ENCODE measurements at regions not wholly inside any gene's neighbourhood (a gene's known extent, or its start where the extent isn't known, plus 50 kb on each side); places are given as distances from the start of the nearest gene placed in this dataset.

DNA sequence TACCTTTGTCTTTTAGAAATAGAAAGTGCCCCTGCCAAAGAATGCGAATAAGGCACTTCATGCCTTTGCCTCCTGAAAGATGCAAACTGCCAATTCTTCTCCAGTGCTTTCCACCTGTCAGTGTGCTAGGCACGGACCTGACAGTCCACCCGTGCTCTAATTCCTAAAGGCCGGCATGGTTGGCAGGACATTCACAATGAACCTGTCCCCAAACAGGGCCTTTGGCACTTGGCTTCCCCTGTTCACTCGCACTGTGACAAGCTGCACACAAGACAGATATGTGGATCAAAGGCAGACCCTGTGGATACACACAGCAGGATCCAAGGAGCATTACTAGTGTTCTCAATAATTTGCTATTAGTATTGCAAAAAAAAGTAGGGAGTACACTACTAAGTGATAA is 505.7 kb upstream of the AGTR1 start:
- no peak for TF ChIP-seq EP300 (IDR thresholded peaks at IDR 0.05)
- no peak for TF ChIP-seq POLR2A (IDR thresholded peaks at IDR 0.05)
